Fibroblast of skin of left biceps (primary cell): ENCODE measurements at regions not wholly inside any gene's neighbourhood (a gene's known extent, or its start where the extent isn't known, plus 50 kb on each side); places are given as distances from the start of the nearest gene placed in this dataset.

Source experiments
- DNase-seq, 2 experiments: peaks; one replicate each; pipeline ENCODE4 v3.0.0-alpha.2; 2013; ENCODE audit warnings: low read depth in 2 of 2

GRCh38 chr1:91575909-91576519 lies 75.4 kb downstream of the CDC7 start:
- DNase-seq: no peak

- no peak for DNase-seq
These were observed 77.9 kb downstream of the CDC7 start for GRCh38 chr1:91578320-91579109.

- no peak for DNase-seq
These were observed 79.1 kb downstream of the CDC7 start for GRCh38 chr1:91579658-91580228.

- peak; percentile 94 to 95 for DNase-seq
These were observed 81.8 kb downstream of the CDC7 start for GRCh38 chr1:91582431-91582921.

- DNase-seq: peak; percentile 83 to 84
These were observed 82.7 kb downstream of the CDC7 start for GRCh38 chr1:91583326-91583755.

GRCh38 chr1:91584309-91584708 lies 83.7 kb downstream of the CDC7 start:
- DNase-seq: no peak

- DNase-seq: no peak
These were observed 84.2 kb downstream of the CDC7 start for GRCh38 chr1:91584878-91585277.

- DNase-seq: no peak
These were observed 84.9 kb downstream of the CDC7 start for GRCh38 chr1:91585502-91585901.

GRCh38 chr1:91585982-91586381 lies 85.3 kb downstream of the CDC7 start:
- DNase-seq: no peak

- no peak for DNase-seq
These were observed 88.8 kb downstream of the CDC7 start for GRCh38 chr1:91589437-91589836.

- no peak for DNase-seq
These were observed 90.7 kb downstream of the CDC7 start for GRCh38 chr1:91591175-91591974.

GRCh38 chr1:91592716-91593477 lies 92.2 kb downstream of the CDC7 start:
- no peak for DNase-seq

GRCh38 chr1:91594383-91595055 lies 93.9 kb downstream of the CDC7 start:
- DNase-seq: no peak

- DNase-seq: no peak
These were observed 95.8 kb downstream of the CDC7 start for GRCh38 chr1:91596474-91596873.

GRCh38 chr1:91597215-91597614 lies 96.6 kb downstream of the CDC7 start:
- DNase-seq: no peak

- DNase-seq: no peak
These were observed 100.0 kb downstream of the CDC7 start for GRCh38 chr1:91600431-91601337.

- DNase-seq: no peak
These were observed 101.1 kb downstream of the CDC7 start for GRCh38 chr1:91601554-91602376.

GRCh38 chr1:91603409-91603808 lies 102.8 kb downstream of the CDC7 start:
- no peak for DNase-seq

GRCh38 chr1:91604632-91605031 lies 104.0 kb downstream of the CDC7 start:
- peak in 1 of 2 experiments; percentile 33 for DNase-seq
